Activated effector memory CD4-positive, alpha-beta T cell treated with anti-CD3 and anti-CD28 coated beads, Interleukin-2, amount 50 U/mL, for 16 hours (primary cell): ENCODE measurements at regions not wholly inside any gene's neighbourhood (a gene's known extent, or its start where the extent isn't known, plus 50 kb on each side); places are given as distances from the start of the nearest gene placed in this dataset.
"Not testable (repeated sequence)": the region's sequence is repeated elsewhere in the genome, so short reads cannot be mapped to it uniquely, and the experiment has no call there.

ENCODE experiments used
- DNase-seq: peaks from one replicate; pipeline ENCODE4 v3.0.0-alpha.2; 2020

GRCh38 chr2:89876878-89877277, 1185.4 kb downstream of the RPIA start:
- not testable (repeated sequence) for DNase-seq

- not testable (repeated sequence) for DNase-seq
Observed at GRCh38 chr2:89882880-89883279, 1191.4 kb downstream of the RPIA start.

GRCh38 chr2:89883624-89884023, 1192.2 kb downstream of the RPIA start:
- not testable (repeated sequence) for DNase-seq

GRCh38 chr2:89885071-89885470, 1193.6 kb downstream of the RPIA start:
- DNase-seq: not testable (repeated sequence)

- not testable (repeated sequence) for DNase-seq
Observed at GRCh38 chr2:89888693-89889092, 1197.2 kb downstream of the RPIA start.

- DNase-seq: not testable (repeated sequence)
Observed at GRCh38 chr2:89890185-89890773, 1198.8 kb downstream of the RPIA start.

GRCh38 chr2:89894988-89895387, 1203.5 kb downstream of the RPIA start:
- not testable (repeated sequence) for DNase-seq

- not testable (repeated sequence) for DNase-seq
Observed at GRCh38 chr2:89895629-89896028, 1204.2 kb downstream of the RPIA start.

- DNase-seq: not testable (repeated sequence)
Observed at GRCh38 chr2:89927018-89927417, 1235.5 kb downstream of the RPIA start.

- not testable (repeated sequence) for DNase-seq
Observed at GRCh38 chr2:89935436-89935835, 1244.0 kb downstream of the RPIA start.

- DNase-seq: not testable (repeated sequence)
Observed at GRCh38 chr2:89936011-89936410, 1244.5 kb downstream of the RPIA start.

- DNase-seq: not testable (repeated sequence)
Observed at GRCh38 chr2:89936559-89936958, 1245.1 kb downstream of the RPIA start.

GRCh38 chr2:89938756-89939155, 1247.3 kb downstream of the RPIA start:
- DNase-seq: not testable (repeated sequence)

GRCh38 chr2:89944267-89944666, 1252.8 kb downstream of the RPIA start:
- DNase-seq: not testable (repeated sequence)

- DNase-seq: not testable (repeated sequence)
Observed at GRCh38 chr2:89945004-89945616, 1253.6 kb downstream of the RPIA start.

- not testable (repeated sequence) for DNase-seq
Observed at GRCh38 chr2:89947208-89947815, 1255.8 kb downstream of the RPIA start.

GRCh38 chr2:89948102-89948501, 1256.6 kb downstream of the RPIA start:
- DNase-seq: not testable (repeated sequence)

- DNase-seq: not testable (repeated sequence)
Observed at GRCh38 chr2:89950807-89951206, 1259.3 kb downstream of the RPIA start.

GRCh38 chr2:89957236-89957635, 1265.8 kb downstream of the RPIA start:
- not testable (repeated sequence) for DNase-seq

- DNase-seq: not testable (repeated sequence)
Observed at GRCh38 chr2:89959729-89960378, 1268.4 kb downstream of the RPIA start.

GRCh38 chr2:89960570-89960969, 1269.1 kb downstream of the RPIA start:
- not testable (repeated sequence) for DNase-seq

GRCh38 chr2:89968567-89968966, 1277.1 kb downstream of the RPIA start:
- not testable (repeated sequence) for DNase-seq

GRCh38 chr2:89969190-89969589, 1277.7 kb downstream of the RPIA start:
- not testable (repeated sequence) for DNase-seq
